Endothelial cell of umbilical vein (primary cell): ENCODE measurements at regions not wholly inside any gene's neighbourhood (a gene's known extent, or its start where the extent isn't known, plus 50 kb on each side); places are given as distances from the start of the nearest gene placed in this dataset.
A peak's percentile ranks its signal among the peaks of the same experiment; 100 is the strongest.

Experiments used
- BruUV-seq: library from RNA; stranded (reverse); fragments of 400-500 nt; replicated peaks from 2 replicates; lab custom pipeline; 2021; lab: Mats Ljungman, UMichigan
- CTCF ChIA-PET: fragments of 300-600, 350-600 bp; sonication (Branson Sonifier 250); formaldehyde crosslinking; loops from one replicate; lab custom pipeline; 2021; ENCODE audit warnings: antibody characterized with exemption, inconsistent platforms; lab: Charles Lee
- POLR2A ChIA-PET: fragments of 300-600, 350-600 bp; sonication (Branson Sonifier 250); formaldehyde crosslinking; loops from one replicate; lab custom pipeline; 2021; ENCODE audit warnings: antibody characterized with exemption, inconsistent platforms; lab: Charles Lee
- DNase-seq: peaks from one replicate; pipeline ENCODE4 v3.0.0-alpha.2; 2011; ENCODE audit warnings: low read depth, low spot score
- FAIRE-seq: peaks from 2 replicates; lab custom pipeline; 2011; peaks lifted over from hg19 to GRCh38; lab: Jason Lieb, UNC
- H2AFZ ChIP-seq: 2 replicates; pipeline ENCODE4 v1.6.0; 2012; ENCODE audit warnings: low read depth, low read length, control low read depth, inconsistent platforms
- H3K27ac ChIP-seq: 2 replicates; pipeline ENCODE4 v1.5.1; 2011; ENCODE audit warnings: low read depth, mild to moderate bottlenecking, control low read depth, low read length, moderate library complexity; ENCODE audit not compliant: insufficient read depth
- H3K27me3 ChIP-seq, 2 experiments: 2 replicates each; pipeline versions ENCODE4 v1.6.0 to v1.6.1; 2011; ENCODE audit warnings: low read length in 2 of 2, mixed read lengths in 1 of 2; ENCODE audit not compliant: control insufficient read depth in 2 of 2, insufficient read depth in 2 of 2
- H3K36me3 ChIP-seq, 2 experiments: 2 replicates in 1 of 2; 3 replicates in 1 of 2; pipeline ENCODE4 v1.5.1; 2011; ENCODE audit warnings: low read length in 2 of 2, mild to moderate bottlenecking in 1 of 2, moderate library complexity in 1 of 2; ENCODE audit not compliant: control insufficient read depth in 2 of 2, insufficient read depth in 2 of 2; ENCODE audit errors: extremely low read depth in 1 of 2
- H3K4me1 ChIP-seq: 3 replicates; pipeline ENCODE4 v1.5.1; 2011; ENCODE audit warnings: mild to moderate bottlenecking, low read length; ENCODE audit not compliant: control insufficient read depth, insufficient read depth; ENCODE audit errors: extremely low read depth
- H3K4me2 ChIP-seq: 2 replicates; pipeline ENCODE4 v1.6.1; 2011; ENCODE audit warnings: low read length, control low read depth, mixed read lengths; ENCODE audit not compliant: insufficient read depth
- H3K4me3 ChIP-seq, 3 experiments: fragments of 200-600 bp in 1 of 3; sonication (generic), shearing (Covaris generic) in 1 of 3; replicated peaks in 1 of 3; 2 replicates each; pipeline ENCODE4 v1.5.1; 2011 to 2016; ENCODE audit warnings: control low read depth in 3 of 3, low read length in 3 of 3, mild to moderate bottlenecking in 2 of 3, inconsistent platforms in 1 of 3, low read depth in 1 of 3, moderate library complexity in 1 of 3; ENCODE audit not compliant: insufficient read depth in 1 of 3
- H3K79me2 ChIP-seq: 2 replicates; pipeline ENCODE4 v1.6.0; 2012; ENCODE audit warnings: low read length, inconsistent platforms; ENCODE audit not compliant: control insufficient read depth, insufficient read depth
- H3K9ac ChIP-seq: replicated peaks from 2 replicates; pipeline ENCODE3; 2011; ENCODE audit warnings: low read length, control low read depth; ENCODE audit not compliant: insufficient read depth; ENCODE audit errors: extremely low read depth
- H3K9me1 ChIP-seq: replicated peaks from 3 replicates; pipeline ENCODE4 v1.6.0; 2011; ENCODE audit warnings: mild to moderate bottlenecking, low read length; ENCODE audit not compliant: control insufficient read depth, insufficient read depth; ENCODE audit errors: extremely low read depth
- H3K9me3 ChIP-seq: replicated peaks from 2 replicates; pipeline ENCODE4 v1.5.1; 2012; ENCODE audit warnings: low read length, inconsistent platforms; ENCODE audit not compliant: control insufficient read depth, insufficient read depth
- H4K20me1 ChIP-seq: replicated peaks from 2 replicates; pipeline ENCODE3; 2011; ENCODE audit warnings: mild to moderate bottlenecking, low read length; ENCODE audit not compliant: control insufficient read depth, insufficient read depth; ENCODE audit errors: extremely low read depth
- CTCF ChIP-seq, 2 donors: IDR thresholded peaks; 1 replicate in 1 of 2; 2 replicates in 1 of 2; pipeline ENCODE4 v1.5.1; 2011; ENCODE audit warnings: low read length in 2 of 2, mild to moderate bottlenecking in 2 of 2, moderate library complexity in 2 of 2, control low read depth in 1 of 2, inconsistent platforms in 1 of 2, low read depth in 1 of 2; ENCODE audit not compliant: insufficient read depth in 1 of 2; ENCODE audit errors: extremely low read depth in 1 of 2
- FOS ChIP-seq: IDR thresholded peaks from 2 replicates; pipeline ENCODE4 v1.6.1; 2011; ENCODE audit warnings: mild to moderate bottlenecking, low read length, moderate library complexity, borderline replicate concordance; ENCODE audit not compliant: insufficient read depth
- GATA2 ChIP-seq: IDR thresholded peaks from 2 replicates; pipeline ENCODE4 v1.7.0; 2011; ENCODE audit warnings: low read depth, mild to moderate bottlenecking, moderate library complexity, mixed read lengths, low read length; ENCODE audit not compliant: insufficient read length, insufficient read depth
- MAX ChIP-seq: IDR thresholded peaks from 2 replicates; pipeline ENCODE4 v1.6.1; 2011; ENCODE audit not compliant: insufficient read depth, insufficient read length
- MYC ChIP-seq: IDR thresholded peaks from one replicate; pipeline ENCODE4 v1.6.1; 2011; ENCODE audit warnings: mild to moderate bottlenecking, low read depth, low read length
- POLR2A ChIP-seq: IDR thresholded peaks from 2 replicates; pipeline ENCODE4 v1.6.1; 2012; ENCODE audit warnings: low read depth, mild to moderate bottlenecking, control low read depth, low read length
- dilution Hi-C: fragments of 300-500 bp; cut with MboI; formaldehyde crosslinking; loops from one replicate; pipeline ENCODE4 v1.15.0; 2019; ENCODE audit warnings: low sequenced_read_pairs; ENCODE audit not compliant: extremely low pct_ligation_motif_present
- intact Hi-C: fragments of 100-400 bp; cut with micrococcal nuclease; formaldehyde crosslinking; loops from one replicate; pipeline ENCODE4 v1.10.0; 2022

- no peaks in the 10 kb centered on the region for H4K20me1 ChIP-seq
- no TSS peak for BruUV-seq
- TF ChIP-seq CTCF (IDR thresholded peaks at IDR 0.05; ENCODE audit: extremely low read depth in 1 of 2, insufficient read depth in 1 of 2, low read depth in 1 of 2, low read length in 2 of 2) (no peak), MYC (no peak), POLR2A (no peak), GATA2 (no peak), MAX (no peak), FOS (no peak)
- FAIRE-seq, result peak; percentile 54
- no peak overlapping the region for H2AFZ ChIP-seq
- H3K9me3 ChIP-seq, result no peaks in the 10 kb centered on the region
- H3K27me3 ChIP-seq, result no peaks in the 10 kb centered on the region
- H3K9ac ChIP-seq, result no peak overlapping the region
- POLR2A ChIA-PET, result no interaction called here
- no peak overlapping the region for H3K4me3 ChIP-seq
- intact Hi-C loops (no loop called here), dilution Hi-C loops (no loop called here)
- no peaks in the 10 kb centered on the region for H3K79me2 ChIP-seq
- CTCF ChIA-PET, result interaction anchor here (1.1 kb wide), 1 partner anchor 15 kb away, joined by 3 read pairs; no protein-coding TSS in a partner anchor
- H3K4me1 ChIP-seq, result no peaks in the 10 kb centered on the region
- DNase-seq, result peak; percentile 16
- no peak overlapping the region for H3K27ac ChIP-seq
- H3K36me3 ChIP-seq, result no peaks in the 10 kb centered on the region
- H3K4me2 ChIP-seq, result no peak overlapping the region
- no peaks in the 10 kb centered on the region for H3K9me1 ChIP-seq
These were observed 63.4 kb upstream of the CARD18 start for GRCh38 chr11:105202844-105203548.
